Naive thymus-derived CD8-positive, alpha-beta T cell (primary cell): ENCODE measurements at regions not wholly inside any gene's neighbourhood (a gene's known extent, or its start where the extent isn't known, plus 50 kb on each side); places are given as distances from the start of the nearest gene placed in this dataset.
A peak's percentile ranks its signal among the peaks of the same experiment; 100 is the strongest.
"Not testable (repeated sequence)": the region's sequence is repeated elsewhere in the genome, so short reads cannot be mapped to it uniquely, and the experiment has no call there.

Experiments used
- ATAC-seq, 2 donors: fragments of 150-1000 bp; cut with Tn5 transposase in 1 of 2; sonication (Bioruptor Pico), chemical (Tn5 transposase) in 1 of 2; 1 replicate in 1 of 2; 2 replicates in 1 of 2; pipeline ENCODE4 v1.10.0; 2021; ENCODE audit warnings: mild to moderate bottlenecking in 2 of 2, moderate library complexity in 2 of 2
- POLR2A ChIA-PET: fragments of 350-600 bp; sonication (Branson Sonifier 250); formaldehyde crosslinking; loops from one replicate; lab custom pipeline; 2021; ENCODE audit warnings: antibody characterized with exemption; lab: Charles Lee
- DNase-seq, 10 donors: peaks; one replicate each; pipeline versions ENCODE4 v3.0.0 to v3.0.0-alpha.2; 2020 to 2022
- H3K27ac Mint-ChIP-seq, 10 donors: one replicate each; pipeline ENCODE4 v1.8.0; 2020 to 2022; ENCODE audit warnings: mild to moderate bottlenecking in 10 of 10, mixed read lengths in 10 of 10, moderate library complexity in 4 of 10, inconsistent platforms in 1 of 10
- H3K27me3 Mint-ChIP-seq, 5 donors: one replicate each; pipeline ENCODE4 v1.8.0; 2021 to 2022; ENCODE audit warnings: mixed read lengths in 5 of 5
- H3K36me3 Mint-ChIP-seq, 3 donors: one replicate each; pipeline ENCODE4 v1.8.0; 2020 to 2022; ENCODE audit warnings: mixed read lengths in 3 of 3, mild to moderate bottlenecking in 2 of 3, inconsistent platforms in 1 of 3
- H3K4me1 Mint-ChIP-seq, 4 donors: one replicate each; pipeline ENCODE4 v1.8.0; 2021 to 2022; ENCODE audit warnings: mixed read lengths in 4 of 4
- H3K4me3 Mint-ChIP-seq, 10 donors: one replicate each; pipeline ENCODE4 v1.8.0; 2020 to 2022; ENCODE audit warnings: mild to moderate bottlenecking in 10 of 10, mixed read lengths in 10 of 10, moderate library complexity in 6 of 10, inconsistent platforms in 1 of 10
- H3K9me3 Mint-ChIP-seq, 9 donors: one replicate each; pipeline ENCODE4 v1.8.0; 2020 to 2022; ENCODE audit warnings: mixed read lengths in 9 of 9, mild to moderate bottlenecking in 3 of 9, inconsistent platforms in 1 of 9, moderate library complexity in 1 of 9

- H3K9me3 Mint-ChIP-seq, result peaks cover 0 to 3% (median 0%) of the 10 kb centered on the region in 9 donors
- H3K27ac Mint-ChIP-seq, result no peak overlapping the region
- H3K4me3 Mint-ChIP-seq, result no peak overlapping the region
- H3K4me1 Mint-ChIP-seq, result no peaks in the 10 kb centered on the region
- peaks cover 11 to 41% (median 20%) of the 10 kb centered on the region in 5 donors for H3K27me3 Mint-ChIP-seq
- no peak for ATAC-seq
- no peaks in the 10 kb centered on the region for H3K36me3 Mint-ChIP-seq
- DNase-seq, result no peak
- POLR2A ChIA-PET, result no interaction called here
Observed at GRCh38 chr20:48525400-48525799, 302.4 kb downstream of the PREX1 start.

DNA sequence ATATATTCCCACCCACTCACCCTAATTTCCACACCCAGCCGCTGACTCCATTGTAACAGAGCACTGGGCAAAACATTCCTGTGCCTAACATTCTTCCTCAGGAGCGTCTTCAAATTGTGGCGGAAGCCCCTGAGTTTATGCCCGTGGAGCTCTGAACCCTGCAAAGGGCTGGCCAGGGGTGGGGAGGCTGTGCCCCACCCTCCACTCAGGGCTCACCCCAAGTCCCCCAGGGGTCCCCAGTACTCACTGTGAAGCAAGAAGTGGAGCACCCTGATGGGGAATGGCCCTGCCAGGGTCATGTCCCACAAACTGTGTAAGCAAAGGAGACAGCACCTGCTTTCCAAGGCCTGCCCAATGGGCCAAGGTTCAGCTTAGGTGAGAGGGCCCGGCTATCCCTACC is 303.2 kb downstream of the PREX1 start:
- Mint-ChIP-seq H3K27ac (no peak overlapping the region), H3K27me3 (peaks cover 13 to 41% (median 20%) of the 10 kb centered on the region in 5 donors), H3K9me3 (peaks cover 0 to 3% (median 0%) of the 10 kb centered on the region in 9 donors), H3K4me3 (no peak overlapping the region), H3K4me1 (no peaks in the 10 kb centered on the region), H3K36me3 (no peaks in the 10 kb centered on the region)
- DNase-seq (no peak), ATAC-seq (no peak)
- POLR2A ChIA-PET, result no interaction called here

DNA sequence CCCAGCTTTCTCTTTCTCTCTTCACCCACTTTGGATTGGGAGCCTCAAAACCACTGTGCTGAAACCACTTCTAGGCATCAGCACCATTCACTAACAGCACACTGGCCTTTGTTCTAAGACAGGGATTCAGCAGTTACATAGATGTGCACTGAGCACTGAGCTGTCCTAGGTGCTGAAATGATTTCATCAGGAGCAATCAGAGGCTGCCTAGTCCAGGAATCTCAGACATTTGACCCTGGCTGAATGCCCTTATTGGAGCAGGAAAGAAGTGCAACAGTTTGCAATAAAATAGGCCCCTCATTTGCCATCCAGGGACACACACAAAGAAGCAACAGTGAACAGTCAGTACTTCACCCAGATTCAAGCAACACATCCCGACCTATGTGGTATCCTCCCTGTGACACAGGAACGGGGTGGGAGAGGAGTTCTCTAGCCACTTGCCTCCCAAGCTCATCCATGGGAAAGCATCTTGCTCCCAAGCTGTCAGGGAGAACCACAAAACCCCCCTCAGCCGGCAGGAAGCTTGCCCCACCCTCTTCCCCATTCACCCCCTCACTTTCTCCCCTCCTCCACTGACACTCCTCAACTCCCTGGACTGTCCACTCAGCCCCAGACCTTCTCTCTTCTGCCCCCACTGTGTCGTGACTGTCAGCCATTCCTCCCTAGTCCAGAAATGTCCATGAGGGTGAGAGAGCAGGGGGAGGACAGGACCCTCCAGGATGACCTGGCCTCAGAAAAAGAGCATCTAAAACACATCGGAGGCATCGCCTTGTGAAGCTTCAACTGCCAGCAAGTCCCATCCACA is 304.4 kb downstream of the PREX1 start:
- ATAC-seq, result no peak
- DNase-seq, result no peak
- Mint-ChIP-seq H3K36me3 (no peaks in the 10 kb centered on the region), H3K27me3 (peaks cover 13 to 34% (median 15%) of the 10 kb centered on the region in 5 donors), H3K4me3 (no peak overlapping the region), H3K27ac (no peak overlapping the region), H3K4me1 (no peaks in the 10 kb centered on the region), H3K9me3 (peaks cover 0 to 3% (median 0%) of the 10 kb centered on the region in 9 donors)
- POLR2A ChIA-PET, result no interaction called here

GRCh38 chr20:48521121-48521520 is 306.7 kb downstream of the PREX1 start:
- ATAC-seq (no peak), DNase-seq (no peak)
- Mint-ChIP-seq H3K4me1 (peaks cover 0 to 5% (median 1%) of the 10 kb centered on the region in 4 donors), H3K4me3 (no peak overlapping the region), H3K9me3 (peaks cover 0 to 3% (median 0%) of the 10 kb centered on the region in 9 donors), H3K27ac (no peak overlapping the region), H3K27me3 (peaks cover 11 to 27% (median 16%) of the 10 kb centered on the region in 5 donors), H3K36me3 (no peaks in the 10 kb centered on the region)
- POLR2A ChIA-PET, result no interaction called here

GRCh38 chr20:48516196-48516595 is 311.6 kb downstream of the PREX1 start:
- POLR2A ChIA-PET, result interaction anchor here (1.3 kb wide), 1 partner anchor 621 kb away, joined by 6 read pairs; no protein-coding TSS in a partner anchor
- Mint-ChIP-seq H3K27me3 (peaks cover 9 to 49% (median 17%) of the 10 kb centered on the region in 5 donors), H3K27ac (peak overlapping the region in 1 of 10 donors; percentile 63)
- H3K36me3 Mint-ChIP-seq, H3K4me1 Mint-ChIP-seq, ATAC-seq, DNase-seq, H3K9me3 Mint-ChIP-seq, H3K4me3 Mint-ChIP-seq: not testable (repeated sequence)

- POLR2A ChIA-PET, H3K36me3 Mint-ChIP-seq, DNase-seq, H3K4me1 Mint-ChIP-seq, H3K9me3 Mint-ChIP-seq, H3K27ac Mint-ChIP-seq, H3K4me3 Mint-ChIP-seq, ATAC-seq: not testable (repeated sequence)
- H3K27me3 Mint-ChIP-seq, result peaks cover 5 to 61% (median 12%) of the 10 kb centered on the region in 5 donors
Observed at GRCh38 chr20:48514577-48514976, 313.2 kb downstream of the PREX1 start.

GRCh38 chr20:48512539-48512938 is 315.3 kb downstream of the PREX1 start:
- H3K4me3 Mint-ChIP-seq, DNase-seq, H3K36me3 Mint-ChIP-seq, ATAC-seq, H3K9me3 Mint-ChIP-seq, H3K4me1 Mint-ChIP-seq, H3K27ac Mint-ChIP-seq, POLR2A ChIA-PET: not testable (repeated sequence)
- peaks cover 5 to 76% (median 12%) of the 10 kb centered on the region in 5 donors for H3K27me3 Mint-ChIP-seq

GRCh38 chr20:48505066-48505465 is 322.7 kb downstream of the PREX1 start:
- H3K9me3 Mint-ChIP-seq, ATAC-seq, POLR2A ChIA-PET, H3K36me3 Mint-ChIP-seq, H3K4me3 Mint-ChIP-seq, H3K4me1 Mint-ChIP-seq, H3K27ac Mint-ChIP-seq, DNase-seq: not testable (repeated sequence)
- H3K27me3 Mint-ChIP-seq, result peaks cover 0 to 40% (median 4%) of the 10 kb centered on the region in 5 donors

DNA sequence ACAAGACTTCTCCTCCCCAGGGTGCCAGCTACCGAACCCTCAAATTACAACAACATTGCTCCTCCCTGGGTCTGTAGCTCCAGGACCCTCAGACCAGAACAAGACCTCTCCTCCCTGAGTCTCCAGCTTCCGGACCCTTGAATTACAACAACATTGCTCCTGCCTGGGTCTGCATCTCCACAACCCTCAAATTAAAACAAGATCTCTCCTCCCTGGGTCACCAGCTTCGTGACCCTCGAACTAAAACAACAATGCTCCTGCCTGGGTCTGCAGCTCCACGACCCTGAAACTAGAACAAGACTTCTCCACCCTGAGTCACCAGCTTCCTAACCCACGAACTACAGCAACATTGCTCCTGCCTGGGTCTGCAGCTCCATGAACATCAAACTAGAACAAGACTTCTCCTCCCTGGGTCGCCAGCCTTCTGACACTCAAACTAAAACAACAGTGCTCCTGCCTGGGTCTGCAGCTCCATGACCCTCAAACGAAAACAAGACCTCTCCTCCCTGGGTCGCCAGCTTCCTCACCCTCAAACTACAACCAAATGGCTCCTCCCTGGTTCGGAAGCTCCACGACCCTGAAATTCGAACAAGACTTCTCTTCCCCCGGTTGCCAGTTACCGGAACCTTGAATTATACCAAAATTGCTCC is 324.5 kb downstream of the PREX1 start:
- H3K9me3 Mint-ChIP-seq, result no peaks in the 10 kb centered on the region
- H3K27me3 Mint-ChIP-seq, result peaks cover 0 to 37% (median 4%) of the 10 kb centered on the region in 5 donors
- POLR2A ChIA-PET, result no interaction called here
- ATAC-seq (no peak), DNase-seq (no peak)
- no peak overlapping the region for H3K4me3 Mint-ChIP-seq
- no peaks in the 10 kb centered on the region for H3K36me3 Mint-ChIP-seq
- H3K4me1 Mint-ChIP-seq, result peaks cover 0 to 2% (median 0%) of the 10 kb centered on the region in 4 donors
- H3K27ac Mint-ChIP-seq, result no peak overlapping the region

DNA sequence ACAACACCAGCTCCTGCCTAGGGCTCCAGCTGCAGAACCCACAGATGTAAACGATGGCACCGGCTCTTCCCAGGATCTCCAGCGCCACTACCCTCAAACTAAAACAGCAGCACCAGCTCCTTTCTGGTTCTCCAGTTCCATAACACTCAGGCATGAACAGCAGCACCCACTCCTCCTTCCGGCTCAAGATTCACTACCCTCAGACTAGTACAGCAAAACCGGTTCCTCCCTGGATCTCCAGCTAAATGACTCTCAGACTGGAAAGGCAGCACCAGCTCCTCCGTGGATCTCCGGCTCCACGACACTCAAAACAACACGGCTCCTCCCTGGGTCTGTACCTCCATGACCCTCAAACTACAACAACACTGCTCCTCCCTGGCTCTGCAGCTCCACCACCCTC is 325.0 kb downstream of the PREX1 start:
- no peak for DNase-seq
- ATAC-seq, result no peak
- H3K27me3 Mint-ChIP-seq, result peaks cover 0 to 34% (median 4%) of the 10 kb centered on the region in 5 donors
- H3K9me3 Mint-ChIP-seq, result no peaks in the 10 kb centered on the region
- H3K36me3 Mint-ChIP-seq, result no peaks in the 10 kb centered on the region
- H3K4me1 Mint-ChIP-seq, result peaks cover 0 to 2% (median 0%) of the 10 kb centered on the region in 4 donors
- no peak overlapping the region for H3K27ac Mint-ChIP-seq
- H3K4me3 Mint-ChIP-seq, result no peak overlapping the region
- POLR2A ChIA-PET, result no interaction called here

GRCh38 chr20:48502016-48502415 is 325.8 kb downstream of the PREX1 start:
- DNase-seq (no peak), ATAC-seq (no peak)
- Mint-ChIP-seq H3K27me3 (peaks cover 0 to 27% (median 6%) of the 10 kb centered on the region in 5 donors), H3K4me3 (no peak overlapping the region), H3K9me3 (no peaks in the 10 kb centered on the region), H3K27ac (no peak overlapping the region), H3K4me1 (peaks cover 0 to 2% (median 0%) of the 10 kb centered on the region in 4 donors), H3K36me3 (no peaks in the 10 kb centered on the region)
- POLR2A ChIA-PET, result no interaction called here

GRCh38 chr20:48500900-48501299 is 326.9 kb downstream of the PREX1 start:
- ATAC-seq, POLR2A ChIA-PET, H3K4me1 Mint-ChIP-seq, H3K27ac Mint-ChIP-seq, H3K36me3 Mint-ChIP-seq, H3K4me3 Mint-ChIP-seq, H3K9me3 Mint-ChIP-seq, DNase-seq: not testable (repeated sequence)
- peaks cover 0 to 17% (median 5%) of the 10 kb centered on the region in 5 donors for H3K27me3 Mint-ChIP-seq

DNA sequence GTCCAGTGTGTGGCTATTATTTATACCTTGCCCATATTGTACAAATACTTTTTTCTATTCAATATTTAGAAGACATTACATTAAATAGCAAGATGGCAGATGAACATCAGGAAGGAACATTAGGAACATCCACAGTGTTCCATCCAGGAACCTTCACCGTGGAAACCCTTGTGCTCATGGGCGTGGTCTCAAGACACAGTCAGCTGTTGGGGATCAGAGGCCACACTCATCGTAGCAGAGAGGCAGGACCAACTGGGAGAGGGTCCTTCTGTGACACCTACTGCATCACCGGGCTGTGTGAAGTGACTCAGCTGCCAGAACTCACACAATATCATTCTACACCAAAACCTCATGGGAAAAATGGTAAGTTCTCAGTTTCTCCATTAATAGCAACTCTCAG is 328.9 kb downstream of the PREX1 start:
- DNase-seq, POLR2A ChIA-PET, ATAC-seq, H3K27ac Mint-ChIP-seq, H3K9me3 Mint-ChIP-seq, H3K4me1 Mint-ChIP-seq, H3K36me3 Mint-ChIP-seq, H3K4me3 Mint-ChIP-seq: not testable (repeated sequence)
- peaks cover 0 to 11% (median 3%) of the 10 kb centered on the region in 5 donors for H3K27me3 Mint-ChIP-seq
